ENCODE measurements at regions not wholly inside any gene's neighbourhood (a gene's known extent, or its start where the extent isn't known, plus 50 kb on each side); places are given as distances from the start of the nearest gene placed in this dataset.

- no peak for DNase-seq (ENCODE audit: low spot score)
- TF ChIP-seq CTCF (IDR thresholded peaks at IDR 0.05; ENCODE audit: borderline replicate concordance, control extremely low read depth, extremely low read depth, insufficient read depth, missing control alignments) = no peak
- in situ Hi-C loops (cut with MboI; ENCODE audit: low sequenced_read_pairs, unreplicated experiment) = no loop called here
Measured at GRCh38 chr11:115580416-115580815, 76.2 kb upstream of the CADM1 start.

GRCh38 chr11:115579181-115579825, 75.1 kb upstream of the CADM1 start:
- no peak for DNase-seq (ENCODE audit: low spot score)
- no peak for TF ChIP-seq CTCF (IDR thresholded peaks at IDR 0.05; ENCODE audit: borderline replicate concordance, control extremely low read depth, extremely low read depth, insufficient read depth, missing control alignments)
- in situ Hi-C loops (cut with MboI; ENCODE audit: low sequenced_read_pairs, unreplicated experiment) = no loop called here

GRCh38 chr11:115578275-115578674, 74.1 kb upstream of the CADM1 start:
- no peak for DNase-seq (ENCODE audit: low spot score)
- in situ Hi-C loops (cut with MboI; ENCODE audit: low sequenced_read_pairs, unreplicated experiment) = no loop called here
- TF ChIP-seq CTCF (IDR thresholded peaks at IDR 0.05; ENCODE audit: borderline replicate concordance, control extremely low read depth, extremely low read depth, insufficient read depth, missing control alignments) = no peak

- TF ChIP-seq CTCF (IDR thresholded peaks at IDR 0.05; ENCODE audit: borderline replicate concordance, control extremely low read depth, extremely low read depth, insufficient read depth, missing control alignments) = no peak
- no peak for DNase-seq (ENCODE audit: low spot score)
- in situ Hi-C loops (cut with MboI; ENCODE audit: low sequenced_read_pairs, unreplicated experiment) = no loop called here
Measured at GRCh38 chr11:115577701-115578100, 73.5 kb upstream of the CADM1 start.

- no peak for TF ChIP-seq CTCF (IDR thresholded peaks at IDR 0.05; ENCODE audit: borderline replicate concordance, control extremely low read depth, extremely low read depth, insufficient read depth, missing control alignments)
- in situ Hi-C loops (cut with MboI; ENCODE audit: low sequenced_read_pairs, unreplicated experiment) = no loop called here
- no peak for DNase-seq (ENCODE audit: low spot score)
Measured at GRCh38 chr11:115576606-115577380, 72.6 kb upstream of the CADM1 start.

- in situ Hi-C loops (cut with MboI; ENCODE audit: low sequenced_read_pairs, unreplicated experiment) = no loop called here
- TF ChIP-seq CTCF (IDR thresholded peaks at IDR 0.05; ENCODE audit: borderline replicate concordance, control extremely low read depth, extremely low read depth, insufficient read depth, missing control alignments) = no peak
- DNase-seq (ENCODE audit: low spot score) = no peak
Measured at GRCh38 chr11:115572551-115572950, 68.3 kb upstream of the CADM1 start.

All from GM13976 (cell line).